GM18505 (cell line): ENCODE measurements at regions not wholly inside any gene's neighbourhood (a gene's known extent, or its start where the extent isn't known, plus 50 kb on each side); places are given as distances from the start of the nearest gene placed in this dataset.
"Not testable (repeated sequence)": the region's sequence is repeated elsewhere in the genome, so short reads cannot be mapped to it uniquely, and the experiment has no call there.

Experiments
- ATAC-seq: cut with Tn5 transposase; IDR thresholded peaks from one replicate; pipeline ENCODE4 v1.9.1; 2021; ENCODE audit not compliant: unreplicated experiment
- POLR2A ChIP-seq: IDR thresholded peaks from 4 replicates; pipeline ENCODE4 v1.6.1; 2011; ENCODE audit warnings: borderline replicate concordance; ENCODE audit not compliant: insufficient read depth, insufficient read length; ENCODE audit errors: extremely low read depth

GRCh38 chr3:26081166-26081565 is 291.3 kb downstream of the OXSM start:
- ATAC-seq: no peak
- no peak for TF ChIP-seq POLR2A

DNA sequence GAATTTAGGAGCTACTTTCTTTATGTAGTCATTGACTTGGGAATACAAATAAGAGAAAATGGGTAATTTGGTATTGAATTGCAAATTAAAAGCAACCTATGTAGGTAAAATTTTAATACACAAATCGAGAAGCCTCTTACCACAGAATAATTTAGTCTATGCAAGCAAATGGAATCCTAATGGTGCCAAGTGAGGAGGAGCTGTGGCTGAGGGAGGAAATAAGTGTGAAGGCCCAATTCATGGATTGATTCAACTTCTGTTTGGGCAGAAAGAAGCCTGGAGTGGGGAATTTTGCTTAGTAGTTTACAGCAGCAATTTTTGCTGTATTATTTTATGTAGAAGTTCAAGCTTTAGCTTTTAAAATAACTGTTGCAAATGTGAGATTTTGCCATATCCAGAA is 291.9 kb downstream of the OXSM start:
- TF ChIP-seq POLR2A: no peak
- no peak for ATAC-seq

- no peak for TF ChIP-seq POLR2A
- ATAC-seq: no peak
Observed at GRCh38 chr3:26082911-26083310, 293.0 kb downstream of the OXSM start.

- TF ChIP-seq POLR2A: no peak
- ATAC-seq: no peak
Observed at GRCh38 chr3:26084629-26085028, 294.7 kb downstream of the OXSM start.

DNA sequence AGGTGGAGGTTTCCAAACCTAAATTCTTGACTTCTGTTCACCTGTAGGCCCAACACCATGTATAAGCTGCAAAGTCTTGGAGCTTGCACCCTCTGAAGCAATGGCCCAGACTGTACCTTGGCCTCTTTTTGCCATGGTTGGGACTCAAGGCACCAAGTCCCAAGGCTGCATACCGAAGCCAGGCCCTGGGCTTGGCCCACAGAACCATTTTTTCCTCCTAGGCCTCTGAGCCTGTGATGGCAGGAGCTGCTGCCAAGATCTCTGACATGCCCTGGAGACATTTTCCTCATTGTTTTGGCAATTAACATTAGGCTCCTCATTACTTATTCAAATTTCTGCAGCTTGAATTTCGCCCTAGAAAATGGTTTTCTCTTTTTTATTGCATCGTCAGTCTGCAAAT is 297.9 kb downstream of the OXSM start:
- no peak for ATAC-seq
- no peak for TF ChIP-seq POLR2A

GRCh38 chr3:26089249-26089648 is 299.4 kb downstream of the OXSM start:
- no peak for TF ChIP-seq POLR2A
- no peak for ATAC-seq

DNA sequence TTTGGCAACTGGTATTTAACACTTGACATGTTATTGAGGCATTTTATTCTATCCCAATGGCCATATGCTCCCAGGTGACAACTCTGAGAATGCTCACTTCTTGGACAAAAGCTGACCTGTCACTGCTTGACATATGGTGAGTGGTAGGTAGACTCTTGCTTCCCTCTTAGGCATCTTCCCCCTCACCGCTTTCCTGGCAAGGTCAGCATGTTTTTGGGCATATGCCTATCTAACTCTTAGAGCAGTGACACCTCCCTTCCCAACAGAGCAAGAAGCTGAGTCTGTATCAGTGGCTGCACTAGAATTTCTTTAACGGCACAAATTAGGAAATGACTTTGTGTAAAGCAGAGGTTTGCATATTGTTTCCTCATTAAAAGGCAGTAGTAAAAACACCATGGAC is 300.7 kb downstream of the OXSM start:
- TF ChIP-seq POLR2A: no peak
- ATAC-seq: no peak

- no peak for TF ChIP-seq POLR2A
- no peak for ATAC-seq
Observed at GRCh38 chr3:26091096-26091495, 301.2 kb downstream of the OXSM start.

DNA sequence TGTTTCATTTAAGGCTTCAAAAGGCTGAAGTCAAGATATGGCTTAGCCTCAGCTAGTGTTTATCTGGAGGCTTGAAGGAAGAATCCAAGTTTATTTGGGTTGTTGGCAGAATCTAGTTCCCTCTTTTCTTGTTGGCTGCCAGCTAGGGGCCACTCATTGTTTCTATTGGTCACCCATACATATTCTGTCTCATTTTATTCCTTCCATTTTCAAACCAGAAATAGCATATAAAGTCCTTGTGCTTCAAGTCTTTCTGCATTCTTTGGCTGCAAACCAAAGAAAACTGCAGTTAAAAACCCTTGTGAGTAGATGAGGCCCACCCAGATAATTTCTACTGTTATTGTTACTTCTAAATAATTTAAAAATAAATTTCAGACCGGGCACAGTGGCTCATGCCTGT is 301.7 kb downstream of the OXSM start:
- no peak for TF ChIP-seq POLR2A
- ATAC-seq: no peak

GRCh38 chr3:26097111-26097510 is 307.2 kb downstream of the OXSM start:
- ATAC-seq: not testable (repeated sequence)

DNA sequence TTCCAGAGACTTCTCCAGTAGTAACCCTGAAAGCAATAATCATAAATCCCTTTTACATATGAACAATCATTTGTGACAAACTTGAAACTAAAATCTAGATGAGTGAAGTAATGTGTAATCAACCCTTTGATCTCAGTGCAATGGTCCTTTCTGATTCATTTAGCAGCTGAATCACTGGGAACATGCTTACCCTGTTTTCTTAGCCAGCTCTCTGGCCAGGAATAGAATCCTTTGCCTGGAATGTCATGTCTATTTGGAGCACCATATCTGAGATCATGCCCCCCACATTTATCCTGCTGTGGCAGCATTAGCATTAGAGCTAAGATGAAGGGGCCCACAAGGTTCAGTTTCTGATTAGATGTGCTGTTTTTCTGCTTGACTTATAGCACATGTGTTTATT is 309.8 kb downstream of the OXSM start:
- ATAC-seq: no peak
- no peak for TF ChIP-seq POLR2A

DNA sequence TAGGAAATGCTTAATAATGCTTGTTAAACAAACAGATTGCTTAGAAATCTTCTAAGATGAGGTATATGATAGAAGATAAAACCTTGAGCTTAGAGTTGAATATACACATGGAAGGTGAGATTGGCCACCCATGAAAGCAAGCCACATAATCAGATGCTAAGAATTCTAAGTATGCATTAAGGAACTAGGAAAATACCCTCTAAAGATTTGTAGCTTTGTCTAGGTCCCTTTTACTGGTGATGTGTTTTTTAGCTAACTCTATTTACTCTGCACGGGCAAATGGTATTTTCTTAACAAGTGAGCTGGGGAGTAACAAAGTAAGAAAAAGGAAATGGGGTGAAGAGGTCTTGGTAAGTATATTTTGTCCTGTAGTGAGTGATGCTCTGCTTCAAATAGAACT is 310.3 kb downstream of the OXSM start:
- no peak for TF ChIP-seq POLR2A
- no peak for ATAC-seq

DNA sequence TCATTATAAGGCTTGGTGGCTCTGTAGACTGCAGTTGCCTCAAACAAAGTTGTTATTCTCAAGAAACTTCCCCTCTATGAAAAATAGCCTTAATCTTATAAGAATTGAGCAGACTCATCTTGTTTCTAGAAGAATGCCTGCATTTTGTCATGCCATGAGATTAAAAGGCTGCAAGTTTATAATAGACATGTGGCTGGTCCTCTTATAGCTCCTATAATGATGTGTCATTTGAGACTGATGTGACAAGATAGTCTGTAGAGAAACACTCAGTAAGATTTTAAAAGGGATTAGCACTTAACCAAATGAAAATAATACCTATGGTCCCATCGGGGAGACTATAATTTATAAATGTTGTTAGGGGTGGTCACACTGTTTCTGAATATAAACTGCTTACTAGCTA is 312.5 kb downstream of the OXSM start:
- no peak for ATAC-seq
- no peak for TF ChIP-seq POLR2A

GRCh38 chr3:26104851-26105251 is 315.0 kb downstream of the OXSM start:
- TF ChIP-seq POLR2A: no peak
- no peak for ATAC-seq

DNA sequence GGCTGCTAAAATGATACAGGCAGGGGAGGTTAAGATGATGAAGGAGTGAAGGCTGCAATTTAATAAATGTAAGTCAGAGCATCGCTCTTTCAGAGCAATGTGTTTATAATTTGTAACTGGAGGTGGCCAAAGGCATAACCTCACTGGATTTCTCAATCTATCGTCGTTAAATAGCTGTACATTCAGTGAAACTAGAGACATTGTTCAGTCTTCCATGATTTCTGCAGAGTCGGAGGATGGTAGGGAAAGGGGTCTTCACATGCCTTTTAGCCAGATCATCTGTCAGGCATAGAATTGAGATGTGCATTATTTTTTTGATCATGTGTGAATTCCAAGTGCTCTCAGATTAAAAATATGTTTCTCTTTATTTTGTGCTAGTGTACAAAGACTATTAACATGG is 315.4 kb downstream of the OXSM start:
- TF ChIP-seq POLR2A: no peak
- ATAC-seq: no peak
